Activated T-cell treated with anti-CD3 and anti-CD28 coated beads, Interleukin-2, amount 50 U/mL, for 72 hours (primary cell): ENCODE measurements at regions not wholly inside any gene's neighbourhood (a gene's known extent, or its start where the extent isn't known, plus 50 kb on each side); places are given as distances from the start of the nearest gene placed in this dataset.
"Not testable (repeated sequence)": the region's sequence is repeated elsewhere in the genome, so short reads cannot be mapped to it uniquely, and the experiment has no call there.

Source experiments
- ATAC-seq, 2 donors: fragments of 150-1000 bp; cut with Tn5 transposase; replicated peaks in 1 of 2; 2 replicates each; pipeline ENCODE4 v1.10.0; 2021; ENCODE audit warnings: moderate library complexity in 2 of 2, mild to moderate bottlenecking in 1 of 2
- DNase-seq, 2 donors: peaks; one replicate each; pipeline ENCODE4 v3.0.0; 2021 to 2022; ENCODE audit warnings: mixed read lengths in 1 of 2
- H3K27ac Mint-ChIP-seq: one replicate; pipeline ENCODE4 v1.8.0; 2022; ENCODE audit warnings: mild to moderate bottlenecking, moderate library complexity, mixed read lengths
- H3K27me3 Mint-ChIP-seq: one replicate; pipeline ENCODE4 v1.8.0; 2022; ENCODE audit warnings: low read depth, mixed read lengths
- H3K36me3 Mint-ChIP-seq, 2 donors: one replicate each; pipeline ENCODE4 v1.8.0; 2022; ENCODE audit warnings: mixed read lengths in 2 of 2, mild to moderate bottlenecking in 1 of 2; ENCODE audit not compliant: insufficient read depth in 2 of 2
- H3K4me1 Mint-ChIP-seq: one replicate; pipeline ENCODE4 v1.8.0; 2022; ENCODE audit warnings: low read depth, mixed read lengths
- H3K4me3 Mint-ChIP-seq, 2 donors: one replicate each; pipeline ENCODE4 v1.8.0; 2022; ENCODE audit warnings: mild to moderate bottlenecking in 2 of 2, mixed read lengths in 2 of 2, moderate library complexity in 2 of 2
- H3K9me3 Mint-ChIP-seq, 2 donors: one replicate each; pipeline ENCODE4 v1.8.0; 2022; ENCODE audit warnings: mixed read lengths in 2 of 2

GRCh38 chr6:9789201-9789600 lies 625.7 kb downstream of the TFAP2A start:
- H3K4me3 Mint-ChIP-seq, result no peak overlapping the region
- peaks cover 0 to 1% of the 10 kb centered on the region in 2 donors for H3K36me3 Mint-ChIP-seq
- ATAC-seq, result no peak
- no peak for DNase-seq
- no peak overlapping the region for H3K27ac Mint-ChIP-seq
- H3K4me1 Mint-ChIP-seq, result no peaks in the 10 kb centered on the region
- H3K9me3 Mint-ChIP-seq, result peaks cover 1 to 11% of the 10 kb centered on the region in 2 donors
- H3K27me3 Mint-ChIP-seq, result no peaks in the 10 kb centered on the region

DNA sequence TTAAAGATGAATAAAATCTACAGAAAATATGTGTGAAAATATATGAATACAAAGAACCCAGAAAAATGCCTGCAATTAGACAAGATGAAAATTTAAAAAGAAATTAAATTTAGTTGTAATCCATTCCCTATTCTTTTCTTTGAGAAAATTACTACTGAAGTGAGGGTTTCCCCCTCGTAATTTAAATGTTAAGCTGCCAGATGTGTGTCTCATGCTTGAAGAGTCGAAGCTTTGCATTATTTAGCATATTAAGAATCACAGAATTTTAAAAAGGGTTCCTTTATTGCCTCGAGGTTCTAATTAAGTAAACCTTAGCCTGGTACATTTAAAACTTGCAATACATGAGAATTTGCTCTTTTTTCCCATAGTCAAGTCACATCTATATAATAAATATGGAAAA lies 630.1 kb downstream of the TFAP2A start:
- peaks cover 0 to 4% of the 10 kb centered on the region in 2 donors for H3K9me3 Mint-ChIP-seq
- H3K36me3 Mint-ChIP-seq, result peaks cover 0 to 1% of the 10 kb centered on the region in 2 donors
- H3K4me1 Mint-ChIP-seq, result no peaks in the 10 kb centered on the region
- ATAC-seq, result no peak
- no peak overlapping the region for H3K4me3 Mint-ChIP-seq
- DNase-seq, result no peak
- no peak overlapping the region for H3K27ac Mint-ChIP-seq
- no peaks in the 10 kb centered on the region for H3K27me3 Mint-ChIP-seq

DNA sequence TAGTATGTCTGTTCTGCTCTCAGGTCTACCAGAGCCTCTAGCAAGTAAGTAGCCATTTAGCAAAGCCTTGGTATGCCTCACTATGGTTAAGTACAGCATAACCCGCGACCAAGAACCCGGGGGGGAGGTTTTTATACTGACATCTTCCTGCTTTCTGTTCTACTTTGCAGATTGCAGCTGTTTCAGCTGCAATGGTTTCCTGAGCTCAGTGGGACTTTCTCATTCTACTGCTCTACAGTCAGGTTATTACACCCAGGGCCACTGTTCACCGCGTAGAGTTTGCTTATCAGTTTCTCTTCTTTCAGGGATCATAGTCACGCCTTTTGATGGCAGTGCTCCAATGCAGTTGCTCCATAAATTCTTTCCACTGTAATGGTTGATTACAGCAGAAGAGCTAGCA lies 631.3 kb downstream of the TFAP2A start:
- no peak overlapping the region for H3K4me3 Mint-ChIP-seq
- H3K9me3 Mint-ChIP-seq, result no peaks in the 10 kb centered on the region
- H3K27ac Mint-ChIP-seq, result no peak overlapping the region
- no peaks in the 10 kb centered on the region for H3K27me3 Mint-ChIP-seq
- no peaks in the 10 kb centered on the region for H3K4me1 Mint-ChIP-seq
- ATAC-seq, result no peak
- H3K36me3 Mint-ChIP-seq, result no peaks in the 10 kb centered on the region
- no peak for DNase-seq

- Mint-ChIP-seq H3K4me3 (no peak overlapping the region), H3K9me3 (peaks cover 2 to 4% of the 10 kb centered on the region in 2 donors), H3K36me3 (no peaks in the 10 kb centered on the region), H3K4me1 (no peaks in the 10 kb centered on the region), H3K27ac (no peak overlapping the region), H3K27me3 (no peaks in the 10 kb centered on the region)
- no peak for DNase-seq
- ATAC-seq, result no peak
Measured at GRCh38 chr6:9766240-9766915, 648.5 kb downstream of the TFAP2A start.

DNA sequence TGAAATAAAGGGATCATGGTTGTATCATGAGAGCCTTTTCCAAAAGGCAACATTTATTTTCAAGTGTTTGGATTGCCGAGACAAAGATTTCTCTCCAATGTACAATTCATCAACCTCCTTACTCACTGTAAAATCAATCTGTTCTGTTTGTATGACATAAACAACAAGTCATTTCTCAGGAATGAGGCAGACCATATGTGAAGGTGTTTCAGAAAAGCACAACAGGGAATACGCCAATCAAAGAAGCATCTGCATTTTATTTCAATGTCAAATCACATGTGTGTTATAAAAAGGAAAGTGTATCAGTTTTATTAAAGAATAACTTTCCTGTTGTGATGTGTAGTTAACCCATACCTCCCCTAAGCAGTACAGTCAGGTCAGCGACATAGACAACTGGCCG lies 653.7 kb downstream of the TFAP2A start:
- no peak for ATAC-seq
- Mint-ChIP-seq H3K36me3 (no peaks in the 10 kb centered on the region), H3K4me1 (no peaks in the 10 kb centered on the region), H3K4me3 (no peak overlapping the region), H3K9me3 (peaks cover 2 to 3% of the 10 kb centered on the region in 2 donors), H3K27me3 (no peaks in the 10 kb centered on the region), H3K27ac (no peak overlapping the region)
- DNase-seq, result no peak

- ATAC-seq (no peak), DNase-seq (no peak)
- Mint-ChIP-seq H3K27ac (no peak overlapping the region), H3K36me3 (no peaks in the 10 kb centered on the region), H3K4me1 (no peaks in the 10 kb centered on the region), H3K9me3 (peaks cover 0 to 10% of the 10 kb centered on the region in 2 donors), H3K4me3 (no peak overlapping the region), H3K27me3 (no peaks in the 10 kb centered on the region)
Measured at GRCh38 chr6:9754515-9754914, 660.4 kb downstream of the TFAP2A start.

DNA sequence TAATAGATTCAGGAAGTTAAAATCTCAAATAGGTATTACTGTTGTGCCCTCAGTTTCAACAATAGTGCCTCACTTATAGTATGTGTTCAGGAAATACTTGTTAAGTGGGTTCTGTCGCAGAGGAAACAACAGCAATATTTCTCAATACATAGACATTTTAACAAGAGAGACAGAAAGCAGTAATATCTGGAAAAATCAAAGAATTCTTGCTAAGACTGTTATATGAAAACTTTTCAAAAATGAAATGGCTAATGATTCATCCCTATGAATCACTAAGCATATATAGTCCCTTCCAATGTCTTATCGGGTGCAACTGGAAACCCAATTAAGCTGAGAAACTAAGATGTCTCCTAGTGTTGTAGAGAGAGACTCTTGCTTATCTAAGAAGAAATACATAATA lies 668.9 kb downstream of the TFAP2A start:
- Mint-ChIP-seq H3K27me3 (no peaks in the 10 kb centered on the region), H3K9me3 (peaks cover 0 to 5% of the 10 kb centered on the region in 2 donors), H3K4me1 (no peaks in the 10 kb centered on the region), H3K36me3 (no peaks in the 10 kb centered on the region), H3K27ac (no peak overlapping the region), H3K4me3 (no peak overlapping the region)
- DNase-seq, result no peak
- ATAC-seq, result no peak

GRCh38 chr6:9745476-9745875 lies 669.4 kb downstream of the TFAP2A start:
- no peak overlapping the region for H3K4me3 Mint-ChIP-seq
- H3K36me3 Mint-ChIP-seq, result no peaks in the 10 kb centered on the region
- ATAC-seq (no peak), DNase-seq (no peak)
- no peaks in the 10 kb centered on the region for H3K4me1 Mint-ChIP-seq
- no peaks in the 10 kb centered on the region for H3K27me3 Mint-ChIP-seq
- peaks cover 0 to 6% of the 10 kb centered on the region in 2 donors for H3K9me3 Mint-ChIP-seq
- H3K27ac Mint-ChIP-seq, result no peak overlapping the region

- DNase-seq (no peak), ATAC-seq (no peak)
- no peaks in the 10 kb centered on the region for H3K36me3 Mint-ChIP-seq
- H3K4me1 Mint-ChIP-seq, result no peaks in the 10 kb centered on the region
- H3K27me3 Mint-ChIP-seq, result no peaks in the 10 kb centered on the region
- no peak overlapping the region for H3K4me3 Mint-ChIP-seq
- peaks cover under 1 to 7% of the 10 kb centered on the region in 2 donors for H3K9me3 Mint-ChIP-seq
- no peak overlapping the region for H3K27ac Mint-ChIP-seq
Measured at GRCh38 chr6:9744119-9744518, 670.8 kb downstream of the TFAP2A start.

GRCh38 chr6:9732056-9732455 lies 682.8 kb downstream of the TFAP2A start:
- ATAC-seq (no peak), DNase-seq (no peak)
- Mint-ChIP-seq H3K4me1 (no peaks in the 10 kb centered on the region), H3K27ac (no peak overlapping the region), H3K9me3 (peaks cover 6 to 10% of the 10 kb centered on the region in 2 donors), H3K27me3 (no peaks in the 10 kb centered on the region), H3K36me3 (no peaks in the 10 kb centered on the region), H3K4me3 (no peak overlapping the region)

GRCh38 chr6:9725776-9726175 lies 689.1 kb downstream of the TFAP2A start:
- not testable (repeated sequence) for H3K27me3 Mint-ChIP-seq, DNase-seq, H3K4me3 Mint-ChIP-seq, ATAC-seq, H3K4me1 Mint-ChIP-seq, H3K9me3 Mint-ChIP-seq, H3K36me3 Mint-ChIP-seq, H3K27ac Mint-ChIP-seq

GRCh38 chr6:9717568-9717967 lies 697.3 kb downstream of the TFAP2A start:
- ATAC-seq (no peak), DNase-seq (no peak)
- Mint-ChIP-seq H3K4me3 (no peak overlapping the region), H3K27ac (no peak overlapping the region), H3K4me1 (no peaks in the 10 kb centered on the region), H3K9me3 (peaks cover 3 to 5% of the 10 kb centered on the region in 2 donors), H3K27me3 (no peaks in the 10 kb centered on the region), H3K36me3 (no peaks in the 10 kb centered on the region)

- no peaks in the 10 kb centered on the region for H3K27me3 Mint-ChIP-seq
- no peak overlapping the region for H3K4me3 Mint-ChIP-seq
- no peak overlapping the region for H3K27ac Mint-ChIP-seq
- no peak for DNase-seq
- peaks cover 3% of the 10 kb centered on the region in 2 donors for H3K9me3 Mint-ChIP-seq
- H3K4me1 Mint-ChIP-seq, result no peaks in the 10 kb centered on the region
- ATAC-seq, result no peak
- H3K36me3 Mint-ChIP-seq, result no peaks in the 10 kb centered on the region
Measured at GRCh38 chr6:9711365-9711764, 703.5 kb downstream of the TFAP2A start.

- no peak for ATAC-seq
- Mint-ChIP-seq H3K27me3 (no peaks in the 10 kb centered on the region), H3K4me3 (no peak overlapping the region), H3K36me3 (no peaks in the 10 kb centered on the region), H3K9me3 (peaks cover 3% of the 10 kb centered on the region in 2 donors), H3K4me1 (no peaks in the 10 kb centered on the region), H3K27ac (no peak overlapping the region)
- no peak for DNase-seq
Measured at GRCh38 chr6:9710574-9710973, 704.3 kb downstream of the TFAP2A start.
